HCT116 (cell line): ENCODE measurements at regions not wholly inside any gene's neighbourhood (a gene's known extent, or its start where the extent isn't known, plus 50 kb on each side); places are given as distances from the start of the nearest gene placed in this dataset.

Source experiments
- ATAC-seq: fragments of 200-7000 bp; cut with Tn5 transposase; 2 replicates; pipeline ENCODE4 v1.9.1; 2020; ENCODE audit warnings: mild to moderate bottlenecking, moderate library complexity
- BruUV-seq: library from RNA; stranded (reverse); fragments of 400-500 nt; replicated peaks from 2 replicates; lab custom pipeline; 2021; lab: Mats Ljungman, UMichigan
- CTCF ChIA-PET: fragments of 300-600 bp; sonication (Branson Sonifier 250); formaldehyde crosslinking; loops from one replicate; lab custom pipeline; 2021; ENCODE audit warnings: antibody characterized with exemption; lab: Charles Lee
- POLR2A ChIA-PET: fragments of 300-600, 350-600 bp; sonication (Branson Sonifier 250); formaldehyde crosslinking; loops from one replicate; lab custom pipeline; 2021; ENCODE audit warnings: antibody characterized with exemption; lab: Charles Lee
- RAD21 ChIA-PET, 2 experiments: fragments of 300-600 bp; sonication (Branson Sonifier 250); formaldehyde crosslinking; loops; one replicate each; lab custom pipeline; 2023; ENCODE audit warnings: low total read pairs in 2 of 2; ENCODE audit not compliant: uncharacterized antibody in 2 of 2, unreplicated experiment in 2 of 2, low non-redundant PET in 1 of 2; lab: Charles Lee
- DNase-seq: peaks from one replicate; pipeline ENCODE4 v3.0.0-alpha.2; 2010; ENCODE audit warnings: low read depth, low spot score
- H2AFZ ChIP-seq: fragments of 200-600 bp; shearing (Covaris generic), sonication (generic); 2 replicates; pipeline ENCODE4 v1.6.1; 2017; ENCODE audit warnings: low read depth, mixed run types, mixed read lengths, antibody characterized with exemption, low read length; ENCODE audit not compliant: poor library complexity, severe bottlenecking
- H3K27ac ChIP-seq: 2 replicates; pipeline ENCODE4 v1.5.1; 2012; ENCODE audit warnings: low read depth, low read length
- H3K27me3 ChIP-seq: fragments of 200-600 bp; sonication (generic); 2 replicates; pipeline ENCODE4 v1.6.1; 2016; ENCODE audit warnings: mixed run types, low read length, mixed read lengths; ENCODE audit not compliant: insufficient read depth
- H3K36me3 ChIP-seq, 2 experiments: fragments of 200-500 bp in 1 of 2; fragments of 200-600 bp in 1 of 2; sonication (Bioruptor generic) in 1 of 2; sonication (generic) in 1 of 2; 2 replicates each; pipeline versions ENCODE4 v1.5.1 to v1.6.1; 2014 to 2016; ENCODE audit warnings: low read length in 2 of 2, inconsistent platforms in 1 of 2, mixed read lengths in 1 of 2, mixed run types in 1 of 2; ENCODE audit not compliant: insufficient read depth in 2 of 2, control insufficient read depth in 1 of 2
- H3K4me1 ChIP-seq, 2 experiments: fragments of 200-600 bp in 1 of 2; sonication (generic) in 1 of 2; 2 replicates each; pipeline versions ENCODE4 v1.5.1 to v1.6.1; 2012 to 2017; ENCODE audit warnings: low read length in 2 of 2, inconsistent platforms in 1 of 2, mild to moderate bottlenecking in 1 of 2, mixed read lengths in 1 of 2, mixed run types in 1 of 2, moderate library complexity in 1 of 2; ENCODE audit not compliant: insufficient read depth in 2 of 2, control insufficient read depth in 1 of 2
- H3K4me2 ChIP-seq: fragments of 200-600 bp; sonication (generic); 2 replicates; pipeline ENCODE4 v1.6.1; 2017; ENCODE audit warnings: mixed run types, low read length, mixed read lengths
- H3K4me3 ChIP-seq, 2 experiments: fragments of 200-600 bp in 1 of 2; sonication (generic) in 1 of 2; replicated peaks in 1 of 2; 2 replicates each; pipeline ENCODE4 v1.5.1; 2011 to 2016; ENCODE audit warnings: low read length in 2 of 2, control low read depth in 1 of 2, low read depth in 1 of 2, mild to moderate bottlenecking in 1 of 2, mixed read lengths in 1 of 2, mixed run types in 1 of 2
- H3K79me2 ChIP-seq: fragments of 200-600 bp; sonication (generic); 2 replicates; pipeline ENCODE4 v1.6.1; 2017; ENCODE audit warnings: mild to moderate bottlenecking, mixed run types, low read length, moderate library complexity, mixed read lengths; ENCODE audit not compliant: insufficient read depth
- H3K9ac ChIP-seq: fragments of 200-600 bp; sonication (generic); 2 replicates; pipeline ENCODE4 v1.6.1; 2016; ENCODE audit warnings: low read length, mixed read lengths
- H3K9me2 ChIP-seq: fragments of 200-600 bp; sonication (generic), shearing (Covaris generic); 2 replicates; pipeline ENCODE4 v1.6.1; 2017; ENCODE audit warnings: mixed run types, mild to moderate bottlenecking, moderate library complexity; ENCODE audit not compliant: insufficient read depth
- H3K9me3 ChIP-seq, 2 experiments: fragments of 200-500 bp in 1 of 2; fragments of 200-600 bp in 1 of 2; sonication (Bioruptor generic) in 1 of 2; sonication (generic) in 1 of 2; 2 replicates each; pipeline ENCODE4 v1.6.1; 2014 to 2017; ENCODE audit warnings: low read length in 2 of 2, mixed read lengths in 2 of 2, inconsistent platforms in 1 of 2, low read depth in 1 of 2, mild to moderate bottlenecking in 1 of 2, mixed run types in 1 of 2, moderate library complexity in 1 of 2; ENCODE audit not compliant: control insufficient read depth in 1 of 2, insufficient read depth in 1 of 2
- H4K20me1 ChIP-seq: fragments of 200-600 bp; sonication (generic), shearing (Covaris generic); 2 replicates; pipeline ENCODE4 v1.6.1; 2017; ENCODE audit warnings: mixed run types, mild to moderate bottlenecking, moderate library complexity; ENCODE audit not compliant: insufficient read depth
- CBX3 ChIP-seq: IDR thresholded peaks from 2 replicates; pipeline ENCODE4 v1.6.1; 2012; ENCODE audit warnings: low read depth
- CEBPB ChIP-seq: IDR thresholded peaks from 2 replicates; pipeline ENCODE4 v1.6.1; 2012; ENCODE audit warnings: low read depth
- EGR1 ChIP-seq: IDR thresholded peaks from 2 replicates; pipeline ENCODE4 v1.6.1; 2012; ENCODE audit warnings: low read depth
- ELF1 ChIP-seq: IDR thresholded peaks from 2 replicates; pipeline ENCODE4 v1.6.1; 2012; ENCODE audit warnings: low read depth, borderline replicate concordance
- EZH2 ChIP-seq: fragments of 200-600 bp; sonication (generic); IDR thresholded peaks from 2 replicates; pipeline ENCODE4 v1.6.1; 2017; ENCODE audit warnings: antibody characterized with exemption, mixed run types
- EZH2phosphoT487 ChIP-seq: fragments of 200-600 bp; IDR thresholded peaks from 2 replicates; pipeline ENCODE4 v1.6.1; 2018; ENCODE audit warnings: antibody characterized with exemption, borderline replicate concordance
- FOSL1 ChIP-seq: IDR thresholded peaks from 2 replicates; pipeline ENCODE4 v1.6.1; 2012; ENCODE audit warnings: low read depth
- JUND ChIP-seq: IDR thresholded peaks from 2 replicates; pipeline ENCODE4 v1.6.1; 2012
- POLR2A ChIP-seq: IDR thresholded peaks from 2 replicates; pipeline ENCODE4 v1.7.0; 2011; ENCODE audit warnings: borderline replicate concordance; ENCODE audit not compliant: insufficient read depth, insufficient read length; ENCODE audit errors: extremely low read depth
- POLR2AphosphoS5 ChIP-seq: IDR thresholded peaks from 2 replicates; pipeline ENCODE4 v1.6.1; 2011; ENCODE audit warnings: mild to moderate bottlenecking, low read depth, low read length, moderate library complexity
- RAD21 ChIP-seq: IDR thresholded peaks from 2 replicates; pipeline ENCODE4 v1.6.1; 2012; ENCODE audit warnings: low read depth, mild to moderate bottlenecking
- SIN3A ChIP-seq: IDR thresholded peaks from 2 replicates; pipeline ENCODE4 v1.6.1; 2012; ENCODE audit warnings: low read depth
- YY1 ChIP-seq: IDR thresholded peaks from 2 replicates; pipeline ENCODE4 v1.6.1; 2011; ENCODE audit warnings: low read length, low read depth, moderate library complexity, mild to moderate bottlenecking; ENCODE audit not compliant: insufficient replicate concordance; ENCODE audit errors: extremely low read depth
- ZBTB33 ChIP-seq: IDR thresholded peaks from 2 replicates; pipeline ENCODE4 v1.6.1; 2011; ENCODE audit warnings: mild to moderate bottlenecking, low read length, moderate library complexity; ENCODE audit not compliant: insufficient replicate concordance; ENCODE audit errors: extremely low read depth
- intact Hi-C: fragments of 100-400 bp; cut with micrococcal nuclease; formaldehyde crosslinking; loops from 2 replicates; pipeline ENCODE4 v1.10.0; 2022
- TF ChIP-seq, protein P1 (sequence below), 3 experiments: fragments of 200-600 bp in 1 of 3; sonication (generic) in 1 of 3; IDR thresholded peaks in 2 of 3; conservative IDR thresholded peaks in 1 of 3; 2 replicates each; pipeline ENCODE4 v1.5.1; 2012 to 2017; ENCODE audit warnings: low read depth in 2 of 3, low read length in 2 of 3, antibody characterized with exemption in 1 of 3, borderline replicate concordance in 1 of 3, control low read depth in 1 of 3, mild to moderate bottlenecking in 1 of 3, mixed read lengths in 1 of 3, mixed run types in 1 of 3, moderate library complexity in 1 of 3; ENCODE audit not compliant: insufficient read depth in 1 of 3

GRCh38 chr3:140854961-140855360 is 86.7 kb upstream of the SLC25A36 start:
- Histone ChIP-seq H4K20me1 (no peaks in the 10 kb centered on the region), H3K4me2 (no peak overlapping the region), H3K36me3 (no peaks in the 10 kb centered on the region), H2AFZ (no peak overlapping the region), H3K4me3 (no peak overlapping the region), H3K9me3 (no peaks in the 10 kb centered on the region), H3K9me2 (no peaks in the 10 kb centered on the region), H3K9ac (no peak overlapping the region), H3K79me2 (no peaks in the 10 kb centered on the region)
- ChIA-PET POLR2A (no interaction called here), RAD21 (no interaction called here)
- DNase-seq (no peak), ATAC-seq (no peak)
- intact Hi-C loops = no loop called here
- BruUV-seq = no TSS peak
- TF ChIP-seq CBX3 (no peak), POLR2AphosphoS5 (no peak), ZBTB33 (no peak), CEBPB (no peak), RAD21 (no peak), YY1 (no peak), EGR1 (no peak)
- TF ChIP-seq, all 23 proteins: peak for 0
- Histone ChIP-seq H3K4me1 (no peaks in the 10 kb centered on the region), H3K27ac (no peak overlapping the region), H3K27me3 (peaks cover 13% of the 10 kb centered on the region)
- CTCF ChIA-PET = no interaction called here

- Histone ChIP-seq H3K79me2 (no peaks in the 10 kb centered on the region), H3K27me3 (peaks cover 13% of the 10 kb centered on the region), H3K4me1 (no peaks in the 10 kb centered on the region), H3K9ac (no peak overlapping the region), H3K27ac (no peak overlapping the region), H3K9me3 (no peaks in the 10 kb centered on the region), H3K9me2 (no peaks in the 10 kb centered on the region), H2AFZ (no peak overlapping the region), H3K36me3 (no peaks in the 10 kb centered on the region), H4K20me1 (no peaks in the 10 kb centered on the region), H3K4me3 (no peak overlapping the region), H3K4me2 (no peak overlapping the region)
- no TSS peak for BruUV-seq
- ATAC-seq = no peak
- intact Hi-C loops = no loop called here
- POLR2A ChIA-PET = no interaction called here
- CTCF ChIA-PET = no interaction called here
- DNase-seq = no peak
- RAD21 ChIA-PET = no interaction called here
- no peak for TF ChIP-seq FOSL1
- no peak for TF ChIP-seq POLR2A
- no peak for TF ChIP-seq EGR1
- TF ChIP-seq SIN3A = no peak
- TF ChIP-seq, protein P1, sequence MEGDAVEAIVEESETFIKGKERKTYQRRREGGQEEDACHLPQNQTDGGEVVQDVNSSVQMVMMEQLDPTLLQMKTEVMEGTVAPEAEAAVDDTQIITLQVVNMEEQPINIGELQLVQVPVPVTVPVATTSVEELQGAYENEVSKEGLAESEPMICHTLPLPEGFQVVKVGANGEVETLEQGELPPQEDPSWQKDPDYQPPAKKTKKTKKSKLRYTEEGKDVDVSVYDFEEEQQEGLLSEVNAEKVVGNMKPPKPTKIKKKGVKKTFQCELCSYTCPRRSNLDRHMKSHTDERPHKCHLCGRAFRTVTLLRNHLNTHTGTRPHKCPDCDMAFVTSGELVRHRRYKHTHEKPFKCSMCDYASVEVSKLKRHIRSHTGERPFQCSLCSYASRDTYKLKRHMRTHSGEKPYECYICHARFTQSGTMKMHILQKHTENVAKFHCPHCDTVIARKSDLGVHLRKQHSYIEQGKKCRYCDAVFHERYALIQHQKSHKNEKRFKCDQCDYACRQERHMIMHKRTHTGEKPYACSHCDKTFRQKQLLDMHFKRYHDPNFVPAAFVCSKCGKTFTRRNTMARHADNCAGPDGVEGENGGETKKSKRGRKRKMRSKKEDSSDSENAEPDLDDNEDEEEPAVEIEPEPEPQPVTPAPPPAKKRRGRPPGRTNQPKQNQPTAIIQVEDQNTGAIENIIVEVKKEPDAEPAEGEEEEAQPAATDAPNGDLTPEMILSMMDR (IDR thresholded peaks at IDR 0.05 in 2 of 3, conservative IDR thresholded peaks at IDR 0.05 in 1 of 3; ENCODE audit: borderline replicate concordance in 1 of 3, insufficient read depth in 1 of 3, low read depth in 2 of 3, low read length in 2 of 3) = no peak
- no peak for TF ChIP-seq RAD21
- TF ChIP-seq YY1 = no peak
- no peak for TF ChIP-seq JUND
- TF ChIP-seq EZH2 = no peak
- TF ChIP-seq EZH2phosphoT487 = no peak
- no peak for TF ChIP-seq ELF1
- TF ChIP-seq ZBTB33 = no peak
These were observed 84.7 kb upstream of the SLC25A36 start for GRCh38 chr3:140856905-140857304.
